GM12878 (cell line): ENCODE measurements at regions not wholly inside any gene's neighbourhood (a gene's known extent, or its start where the extent isn't known, plus 50 kb on each side); places are given as distances from the start of the nearest gene placed in this dataset.

Experiments
- ATAC-seq: fragments of 200-7000 bp; cut with Tn5 transposase; 3 replicates; pipeline ENCODE4 v1.9.1; 2020; ENCODE audit warnings: mild to moderate bottlenecking, moderate library complexity
- BruUV-seq: library from RNA; stranded (reverse); fragments of 400-500 nt; replicated peaks from 2 replicates; lab custom pipeline; 2021; lab: Mats Ljungman, UMichigan
- CTCF ChIA-PET: fragments of 300-600 bp; sonication (Branson Sonifier 250); formaldehyde crosslinking; extraction: SDS; loops from one replicate; lab custom pipeline; 2021; ENCODE audit warnings: inconsistent platforms; lab: Yijun Ruan, JAX
- POLR2A ChIA-PET: fragments of 350-600 bp; formaldehyde crosslinking; extraction: SDS; loops from one replicate; lab custom pipeline; 2021; ENCODE audit warnings: inconsistent platforms; lab: Charles Lee
- RAD21 ChIA-PET: fragments of 300-600 bp; sonication (Branson Sonifier 250); formaldehyde crosslinking; loops from one replicate; lab custom pipeline; 2023; ENCODE audit warnings: antibody characterized with exemption; ENCODE audit not compliant: unreplicated experiment; lab: Charles Lee
- SMC1A ChIA-PET: fragments of 300-600 bp; sonication (Branson Sonifier 250); formaldehyde crosslinking; loops from one replicate; lab custom pipeline; 2023; ENCODE audit not compliant: unreplicated experiment, uncharacterized antibody; lab: Charles Lee
- DNase-seq: peaks from one replicate; pipeline ENCODE4 v3.0.0-alpha.2; 2011; ENCODE audit warnings: low read depth, low spot score
- FAIRE-seq: peaks from 3 replicates; lab custom pipeline; 2011; peaks lifted over from hg19 to GRCh38; lab: Jason Lieb, UNC
- H2AFZ ChIP-seq: 2 replicates; pipeline ENCODE4 v1.6.0; 2011; ENCODE audit warnings: low read depth, low read length, control low read depth; ENCODE audit not compliant: control insufficient read depth
- H3K27ac ChIP-seq: 2 replicates; pipeline ENCODE4 v1.5.1; 2011; ENCODE audit warnings: control low read depth; ENCODE audit not compliant: control insufficient read depth, insufficient read depth
- H3K27me3 ChIP-seq, 2 experiments: replicated peaks in 1 of 2; 2 replicates each; pipeline versions ENCODE4 v1.6.0 to v1.6.1; 2011; ENCODE audit warnings: low read length in 1 of 2; ENCODE audit not compliant: control insufficient read depth in 2 of 2, insufficient read depth in 2 of 2
- H3K36me3 ChIP-seq, 2 experiments: 2 replicates each; pipeline ENCODE4 v1.5.1; 2011; ENCODE audit warnings: low read length in 1 of 2; ENCODE audit not compliant: control insufficient read depth in 2 of 2, insufficient read depth in 2 of 2
- H3K4me1 ChIP-seq: 2 replicates; pipeline ENCODE4 v1.6.1; 2011; ENCODE audit warnings: mild to moderate bottlenecking, low read length, moderate library complexity, mixed read lengths; ENCODE audit not compliant: control insufficient read depth, insufficient read depth
- H3K4me2 ChIP-seq: 2 replicates; pipeline ENCODE4 v1.6.0; 2011; ENCODE audit warnings: control low read depth; ENCODE audit not compliant: control insufficient read depth, insufficient read depth
- H3K4me3 ChIP-seq: fragments of 200-600 bp; sonication (generic); 2 replicates; pipeline ENCODE4 v1.5.1; 2016
- H3K79me2 ChIP-seq: 2 replicates; pipeline ENCODE4 v1.6.0; 2011; ENCODE audit warnings: low read length; ENCODE audit not compliant: control insufficient read depth, insufficient read depth
- H3K9ac ChIP-seq: 2 replicates; pipeline ENCODE4 v1.8.0; 2011; ENCODE audit warnings: low read length, control low read depth, mixed read lengths; ENCODE audit not compliant: control insufficient read depth, insufficient read depth
- H3K9me3 ChIP-seq: replicated peaks from 3 replicates; pipeline ENCODE4 v1.5.1; 2011; ENCODE audit warnings: mild to moderate bottlenecking, low read length; ENCODE audit not compliant: control insufficient read depth, insufficient read depth
- H4K20me1 ChIP-seq: 2 replicates; pipeline ENCODE4 v1.6.0; 2011; ENCODE audit not compliant: control insufficient read depth, insufficient read depth
- CBX5 ChIP-seq: sonication (generic); IDR thresholded peaks from 2 replicates; pipeline ENCODE4 v1.6.1; 2016; ENCODE audit warnings: low read depth, moderate library complexity, mild to moderate bottlenecking, inconsistent platforms
- CREM ChIP-seq: IDR thresholded peaks from 2 replicates; pipeline ENCODE4 v1.6.1; 2014; ENCODE audit warnings: antibody characterized with exemption, low read depth
- HDGF ChIP-seq: fragments of 450-650 bp; IDR thresholded peaks from 2 replicates; pipeline ENCODE4 v1.6.1; 2016; ENCODE audit warnings: antibody characterized with exemption
- IRF3 ChIP-seq: fragments of 450-650 bp; IDR thresholded peaks from 2 replicates; pipeline ENCODE4 v1.6.1; 2014; ENCODE audit warnings: mild to moderate bottlenecking
- MTA2 ChIP-seq: fragments of 450-650 bp; IDR thresholded peaks from 2 replicates; pipeline ENCODE4 v1.6.1; 2016; ENCODE audit warnings: low read depth, mild to moderate bottlenecking, moderate library complexity
- POLR2AphosphoS5 ChIP-seq: IDR thresholded peaks from 2 replicates; pipeline ENCODE4 v1.6.1; 2011; ENCODE audit warnings: mild to moderate bottlenecking, low read length, inconsistent platforms
- STAT1 ChIP-seq: fragments of 450-650 bp; conservative IDR thresholded peaks from 2 replicates; pipeline ENCODE4 v1.6.1; 2014; ENCODE audit warnings: antibody characterized with exemption, mild to moderate bottlenecking
- WRNIP1 ChIP-seq: IDR thresholded peaks from 2 replicates; pipeline ENCODE4 v1.6.1; 2011; ENCODE audit warnings: low read depth, low read length, improper control_type of control experiment, borderline replicate concordance
- ZBTB40 ChIP-seq: fragments of 450-650 bp; IDR thresholded peaks from 2 replicates; pipeline ENCODE4 v1.6.1; 2016; ENCODE audit warnings: mild to moderate bottlenecking, moderate library complexity, borderline replicate concordance
- ZNF687 ChIP-seq: fragments of 450-650 bp; IDR thresholded peaks from 2 replicates; pipeline ENCODE4 v1.6.1; 2017; ENCODE audit warnings: mild to moderate bottlenecking, moderate library complexity
- ZSCAN29 ChIP-seq: fragments of 450-650 bp; IDR thresholded peaks from 2 replicates; pipeline ENCODE4 v1.6.1; 2017; ENCODE audit warnings: mild to moderate bottlenecking, moderate library complexity
- WGBS: methylation state at CpG from one replicate; pipeline ENCODE4 v1.1.6; 2016; ENCODE audit warnings: low lambda C conversion rate; ENCODE audit not compliant: insufficient replicate concordance, insufficient coverage; ENCODE audit errors: missing lambda C conversion rate; 5-methylcytosine and 5-hydroxymethylcytosine counted together
- in situ Hi-C: fragments of 300-500 bp; cut with MboI; formaldehyde crosslinking; loops from 9 replicates; pipeline ENCODE4 v1.14.3; 2018; ENCODE audit warnings: mixed read lengths
- intact Hi-C: fragments of 100-400 bp; cut with micrococcal nuclease; formaldehyde crosslinking; loops from one replicate; pipeline ENCODE4 v1.14.2; 2022; ENCODE audit not compliant: unreplicated experiment

- no peak for TF ChIP-seq ZNF687
- TF ChIP-seq MTA2 = no peak
Observed at GRCh38 chr9:84412654-84413053, 72.1 kb upstream of the SLC28A3 start (continued).

- no peak overlapping the region for H3K27ac ChIP-seq
- H3K4me3 ChIP-seq = no peak overlapping the region
- peaks cover 0 to 1% of the 10 kb centered on the region in 2 experiments; a peak in 2 of 4 replicates for H3K27me3 ChIP-seq
- H3K4me2 ChIP-seq = no peak overlapping the region
- WGBS = 50% methylated on average over 3 of the region's 3 CpGs
- H3K4me1 ChIP-seq = no peaks in the 10 kb centered on the region
- H3K9me3 ChIP-seq = no peaks in the 10 kb centered on the region
- SMC1A ChIA-PET = no interaction called here
- POLR2A ChIA-PET = no interaction called here
- H4K20me1 ChIP-seq = no peaks in the 10 kb centered on the region
- FAIRE-seq (no peak), ATAC-seq (no peak), DNase-seq (no peak)
- H3K36me3 ChIP-seq = no peaks in the 10 kb centered on the region
- intact Hi-C loops = no loop called here
- in situ Hi-C loops = no loop called here
- no peaks in the 10 kb centered on the region for H3K79me2 ChIP-seq
- CTCF ChIA-PET = interaction anchor here (2.0 kb wide), 1 partner anchor 10 kb away, joined by 7 read pairs; no protein-coding TSS in a partner anchor
- no peak overlapping the region for H2AFZ ChIP-seq
- no peak overlapping the region for H3K9ac ChIP-seq
- no TSS peak for BruUV-seq
- RAD21 ChIA-PET = no interaction called here
- TF ChIP-seq ZSCAN29 (no peak), CBX5 (no peak), IRF3 (no peak), WRNIP1 (no peak), POLR2AphosphoS5 (no peak), STAT1 (no peak), CREM (no peak), ZBTB40 (no peak), HDGF (no peak)
Observed at GRCh38 chr9:84413301-84413700, 72.7 kb upstream of the SLC28A3 start.
